ENCODE measurements at regions not wholly inside any gene's neighbourhood (a gene's known extent, or its start where the extent isn't known, plus 50 kb on each side); places are given as distances from the start of the nearest gene placed in this dataset.

DNA sequence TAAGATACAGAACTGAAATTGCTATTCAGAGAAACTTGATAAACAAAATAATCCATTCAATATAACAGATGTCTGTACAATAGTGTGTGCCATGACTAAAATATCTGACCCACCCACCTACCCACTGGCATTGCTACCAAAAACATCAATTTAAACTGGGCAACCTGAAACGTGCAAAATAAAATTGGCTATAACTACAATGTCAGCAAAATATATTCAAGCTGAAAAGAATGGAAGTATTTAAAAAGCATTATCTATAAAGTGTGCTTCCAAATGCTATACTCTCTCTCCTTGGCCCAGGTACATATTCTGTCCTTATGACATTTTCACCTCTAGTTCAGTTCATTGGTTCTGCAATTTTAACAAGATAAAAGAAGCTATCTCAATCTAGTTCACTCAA is 379.6 kb upstream of the ATP11B start:
- no peak overlapping the region for H2AFZ ChIP-seq (ENCODE audit: low read depth, low read length)
- H3K79me2 ChIP-seq (ENCODE audit: control insufficient read depth, insufficient read depth, low read length), result no peaks in the 10 kb centered on the region
- H3K27me3 ChIP-seq (ENCODE audit: control insufficient read depth in 2 of 2, insufficient read depth in 2 of 2, low read length in 2 of 2), result no peaks in the 10 kb centered on the region
- no TSS peak for BruUV-seq (replicated peaks)
- no peak overlapping the region for H3K27ac ChIP-seq (ENCODE audit: insufficient read depth, low read depth, low read length)
- TF ChIP-seq, protein P1, sequence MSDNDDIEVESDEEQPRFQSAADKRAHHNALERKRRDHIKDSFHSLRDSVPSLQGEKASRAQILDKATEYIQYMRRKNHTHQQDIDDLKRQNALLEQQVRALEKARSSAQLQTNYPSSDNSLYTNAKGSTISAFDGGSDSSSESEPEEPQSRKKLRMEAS (IDR thresholded peaks at IDR 0.05; ENCODE audit: insufficient read depth, insufficient read length), result no peak
- TF ChIP-seq JUN (IDR thresholded peaks at IDR 0.05; ENCODE audit: borderline replicate concordance, insufficient read depth, insufficient read length, low read depth) (no peak), GATA2 (IDR thresholded peaks at IDR 0.05; ENCODE audit: insufficient read depth, insufficient read length, low read depth, low read length) (no peak), POLR2A (IDR thresholded peaks at IDR 0.05; ENCODE audit: low read depth, low read length) (no peak), MYC (IDR thresholded peaks at IDR 0.05; ENCODE audit: low read depth, low read length) (no peak), FOS (IDR thresholded peaks at IDR 0.05; ENCODE audit: borderline replicate concordance, insufficient read depth, low read length) (no peak), POLR2AphosphoS5 (IDR thresholded peaks at IDR 0.05; ENCODE audit: insufficient read depth, low read depth, low read length) (no peak), EZH2 (IDR thresholded peaks at IDR 0.05; ENCODE audit: borderline replicate concordance, low read depth, low read length, severe bottlenecking) (no peak)
- TF ChIP-seq, protein P2, sequence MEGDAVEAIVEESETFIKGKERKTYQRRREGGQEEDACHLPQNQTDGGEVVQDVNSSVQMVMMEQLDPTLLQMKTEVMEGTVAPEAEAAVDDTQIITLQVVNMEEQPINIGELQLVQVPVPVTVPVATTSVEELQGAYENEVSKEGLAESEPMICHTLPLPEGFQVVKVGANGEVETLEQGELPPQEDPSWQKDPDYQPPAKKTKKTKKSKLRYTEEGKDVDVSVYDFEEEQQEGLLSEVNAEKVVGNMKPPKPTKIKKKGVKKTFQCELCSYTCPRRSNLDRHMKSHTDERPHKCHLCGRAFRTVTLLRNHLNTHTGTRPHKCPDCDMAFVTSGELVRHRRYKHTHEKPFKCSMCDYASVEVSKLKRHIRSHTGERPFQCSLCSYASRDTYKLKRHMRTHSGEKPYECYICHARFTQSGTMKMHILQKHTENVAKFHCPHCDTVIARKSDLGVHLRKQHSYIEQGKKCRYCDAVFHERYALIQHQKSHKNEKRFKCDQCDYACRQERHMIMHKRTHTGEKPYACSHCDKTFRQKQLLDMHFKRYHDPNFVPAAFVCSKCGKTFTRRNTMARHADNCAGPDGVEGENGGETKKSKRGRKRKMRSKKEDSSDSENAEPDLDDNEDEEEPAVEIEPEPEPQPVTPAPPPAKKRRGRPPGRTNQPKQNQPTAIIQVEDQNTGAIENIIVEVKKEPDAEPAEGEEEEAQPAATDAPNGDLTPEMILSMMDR (IDR thresholded peaks at IDR 0.05; ENCODE audit: extremely low read depth in 1 of 2, insufficient read depth in 1 of 2, low read depth in 1 of 2, low read length in 2 of 2), result no peak
- H3K9me3 ChIP-seq (replicated peaks; ENCODE audit: control insufficient read depth, insufficient read depth, low read length), result no peaks in the 10 kb centered on the region
- dilution Hi-C loops (cut with MboI; ENCODE audit: extremely low pct_ligation_motif_present, low sequenced_read_pairs), result no loop called here
- H3K36me3 ChIP-seq (ENCODE audit: control insufficient read depth in 2 of 2, extremely low read depth in 1 of 2, insufficient read depth in 2 of 2, low read length in 2 of 2), result no peaks in the 10 kb centered on the region
- CTCF ChIA-PET, result no interaction called here
- no peak overlapping the region for H3K4me2 ChIP-seq (ENCODE audit: insufficient read depth, low read length)
- H3K9me1 ChIP-seq (replicated peaks; ENCODE audit: control insufficient read depth, extremely low read depth, insufficient read depth, low read length), result no peaks in the 10 kb centered on the region
- no peaks in the 10 kb centered on the region for H3K4me1 ChIP-seq (ENCODE audit: control insufficient read depth, extremely low read depth, insufficient read depth, low read length)
- no peaks in the 10 kb centered on the region for H4K20me1 ChIP-seq (replicated peaks; ENCODE audit: control insufficient read depth, extremely low read depth, insufficient read depth, low read length)
- H3K4me3 ChIP-seq (replicated peaks in 1 of 3; ENCODE audit: insufficient read depth in 1 of 3, low read depth in 1 of 3, low read length in 3 of 3), result no peak overlapping the region
- FAIRE-seq (no peak), DNase-seq (ENCODE audit: low read depth, low spot score) (no peak)
- no peak overlapping the region for H3K9ac ChIP-seq (replicated peaks; ENCODE audit: extremely low read depth, insufficient read depth, low read length)
- POLR2A ChIA-PET, result no interaction called here
- intact Hi-C loops (cut with micrococcal nuclease), result no loop called here
